ENCODE measurements at regions not wholly inside any gene's neighbourhood (a gene's known extent, or its start where the extent isn't known, plus 50 kb on each side); places are given as distances from the start of the nearest gene placed in this dataset.

DNA sequence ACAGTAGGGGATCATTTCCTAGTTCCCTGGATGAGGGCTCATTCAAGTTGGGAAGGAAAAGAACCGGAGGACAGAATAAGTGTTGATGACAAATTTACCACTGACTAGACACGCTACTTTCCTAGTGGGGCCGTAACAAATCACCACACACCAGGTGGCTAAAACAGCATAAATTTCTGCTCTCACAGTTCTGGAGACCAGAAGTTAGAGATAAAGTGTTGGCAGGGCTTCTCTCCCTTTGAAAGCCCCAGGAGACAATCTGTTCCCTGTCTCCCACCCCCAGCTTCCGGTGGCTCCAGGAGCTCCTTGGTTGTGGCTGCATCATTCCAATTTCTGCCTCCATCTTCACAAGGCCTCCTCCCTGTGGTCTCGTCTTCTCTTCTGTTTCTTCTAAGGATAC lies 65.4 kb upstream of the ARGLU1 start:
- WGBS (ENCODE audit: insufficient coverage, low coverage, low lambda C conversion rate, missing lambda C conversion rate): 90% methylated on average over 4 of the region's 5 CpGs
- no peak for ATAC-seq
- intact Hi-C loops (cut with DNase I): no loop called here
- Histone ChIP-seq H3K9me3 (no peaks in the 10 kb centered on the region), H3K36me3 (no peaks in the 10 kb centered on the region), H3K4me1 (peaks cover 0 to 18% (median 2%) of the 10 kb centered on the region in 4 donors), H3K4me3 (no peak overlapping the region), H3K27me3 (no peaks in the 10 kb centered on the region), H3K27ac (no peak overlapping the region)
- no peak for DNase-seq
- TF ChIP-seq POLR2A (IDR thresholded peaks at IDR 0.05): no peak
- TF ChIP-seq CTCF (IDR thresholded peaks at IDR 0.05): no peak

- Histone ChIP-seq H3K27me3 (no peaks in the 10 kb centered on the region), H3K4me1 (peaks cover 0 to 23% (median 2%) of the 10 kb centered on the region in 4 donors), H3K27ac (no peak overlapping the region), H3K4me3 (no peak overlapping the region), H3K36me3 (no peaks in the 10 kb centered on the region), H3K9me3 (no peaks in the 10 kb centered on the region)
- DNase-seq (no peak), ATAC-seq (no peak)
- intact Hi-C loops (cut with DNase I): no loop called here
- TF ChIP-seq CTCF (IDR thresholded peaks at IDR 0.05) (no peak), POLR2A (IDR thresholded peaks at IDR 0.05) (no peak)
- 43% methylated on average over 4 of the region's 6 CpGs for WGBS (ENCODE audit: insufficient coverage, low coverage, low lambda C conversion rate, missing lambda C conversion rate)
These were observed 62.7 kb upstream of the ARGLU1 start for GRCh38 chr13:106630650-106631049.

DNA sequence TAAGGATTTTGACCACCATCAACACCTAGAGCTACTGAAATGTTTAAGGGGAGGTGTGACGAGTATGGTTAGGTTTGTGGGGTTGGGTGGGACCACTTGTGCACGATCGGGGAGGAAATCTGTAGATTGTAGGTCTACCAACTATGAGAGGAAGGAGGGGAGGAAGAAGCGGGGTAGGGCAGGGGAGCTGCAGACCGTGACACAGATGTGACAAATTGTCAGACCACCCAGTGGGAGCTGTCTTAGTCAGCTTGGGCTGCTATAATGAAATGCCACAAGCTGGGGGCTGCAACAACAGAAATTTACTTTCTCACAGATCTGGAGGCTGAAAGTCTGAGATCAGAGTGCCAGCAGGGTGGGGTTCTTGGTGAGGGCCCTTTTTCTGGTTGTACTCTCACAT lies 62.2 kb upstream of the ARGLU1 start:
- peak overlapping the region in 1 of 3 donors; percentile 52 for H3K27ac ChIP-seq
- no peaks in the 10 kb centered on the region for H3K9me3 ChIP-seq
- no peak for TF ChIP-seq CTCF (IDR thresholded peaks at IDR 0.05)
- TF ChIP-seq POLR2A (IDR thresholded peaks at IDR 0.05): no peak
- WGBS (ENCODE audit: insufficient coverage, low coverage, low lambda C conversion rate, missing lambda C conversion rate): 60% methylated on average over 5 of the region's 5 CpGs
- peaks cover 0 to 23% (median 2%) of the 10 kb centered on the region in 4 donors for H3K4me1 ChIP-seq
- H3K36me3 ChIP-seq: no peaks in the 10 kb centered on the region
- H3K27me3 ChIP-seq: no peaks in the 10 kb centered on the region
- no peak overlapping the region for H3K4me3 ChIP-seq
- ATAC-seq: no peak
- DNase-seq: no peak
- intact Hi-C loops (cut with DNase I): no loop called here

GRCh38 chr13:106628936-106629659 lies 61.2 kb upstream of the ARGLU1 start:
- no peaks in the 10 kb centered on the region for H3K36me3 ChIP-seq
- peak overlapping the region in 1 of 3 donors; percentile 19 for H3K4me3 ChIP-seq
- WGBS (ENCODE audit: insufficient coverage, low coverage, low lambda C conversion rate, missing lambda C conversion rate): 44% methylated on average over 2 of the region's 2 CpGs
- TF ChIP-seq CTCF (IDR thresholded peaks at IDR 0.05): no peak
- TF ChIP-seq POLR2A (IDR thresholded peaks at IDR 0.05): no peak
- peak overlapping the region in 1 of 3 donors; percentile 52 for H3K27ac ChIP-seq
- DNase-seq (no peak), ATAC-seq (peak; percentile 68 to 80 (median 76))
- no peaks in the 10 kb centered on the region for H3K9me3 ChIP-seq
- intact Hi-C loops (cut with DNase I): no loop called here
- H3K4me1 ChIP-seq: peaks cover 0 to 23% (median 2%) of the 10 kb centered on the region in 4 donors
- H3K27me3 ChIP-seq: no peaks in the 10 kb centered on the region
